Suprapubic skin (tissue), 4 donors: ENCODE measurements at regions not wholly inside any gene's neighbourhood (a gene's known extent, or its start where the extent isn't known, plus 50 kb on each side); places are given as distances from the start of the nearest gene placed in this dataset.

ENCODE experiments used
- POLR2A ChIP-seq, 2 donors: fragments of 450-650 bp; IDR thresholded peaks; one replicate each; pipeline ENCODE4 v1.6.1; 2017; ENCODE audit warnings: antibody characterized with exemption in 2 of 2, mild to moderate bottlenecking in 2 of 2, moderate library complexity in 2 of 2
- POLR2AphosphoS5 ChIP-seq, 3 donors: sonication (generic); formaldehyde crosslinking; IDR thresholded peaks; one replicate each; pipeline ENCODE4 v1.6.1; 2017; ENCODE audit warnings: antibody characterized with exemption in 3 of 3

- no peak for TF ChIP-seq POLR2A (IDR thresholded peaks at IDR 0.05)
- no peak for TF ChIP-seq POLR2AphosphoS5 (IDR thresholded peaks at IDR 0.05)
Measured at GRCh38 chr2:128521482-128521881, 202.8 kb upstream of the HS6ST1 start.
